ENCODE measurements at regions not wholly inside any gene's neighbourhood (a gene's known extent, or its start where the extent isn't known, plus 50 kb on each side); places are given as distances from the start of the nearest gene placed in this dataset.

- H3K4me1 ChIP-seq (ENCODE audit: control insufficient read depth, insufficient read depth, low read length), result no peaks in the 10 kb centered on the region
- no peaks in the 10 kb centered on the region for H3K27me3 ChIP-seq (ENCODE audit: control insufficient read depth, insufficient read depth, low read length)
- ATAC-seq (no peak), DNase-seq (ENCODE audit: low read depth, low spot score) (no peak)
- ChIA-PET CTCF (no interaction called here), POLR2A (no interaction called here)
- H3K9me3 ChIP-seq (ENCODE audit: control insufficient read depth, insufficient read depth, low read depth, low read length), result no peaks in the 10 kb centered on the region
- no peak overlapping the region for H3K27ac ChIP-seq (ENCODE audit: low read length)
- H3K4me3 ChIP-seq (ENCODE audit: low read depth in 2 of 2, low read length in 2 of 2), result no peak overlapping the region; a peak in 1 of 4 replicates
- no peak for TF ChIP-seq SIN3A (IDR thresholded peaks at IDR 0.05; ENCODE audit: borderline replicate concordance, insufficient read depth, low read depth, low read length)
- TF ChIP-seq CTCF (IDR thresholded peaks at IDR 0.05), result no peak
- TF ChIP-seq POLR2AphosphoS5 (IDR thresholded peaks at IDR 0.05; ENCODE audit: low read depth, low read length), result no peak
- TF ChIP-seq TCF7L2 (IDR thresholded peaks at IDR 0.05; ENCODE audit: low read depth, low read length), result no peak
- no peak for TF ChIP-seq REST (IDR thresholded peaks at IDR 0.05; ENCODE audit: insufficient read depth in 1 of 2, low read depth in 2 of 2, low read length in 1 of 2)
- intact Hi-C loops (cut with micrococcal nuclease; ENCODE audit: unreplicated experiment), result no loop called here
- in situ Hi-C loops (cut with HindIII; ENCODE audit: low pct_unique_long_range_greater_than_20kb, low sequenced_read_pairs), result no loop called here
- BruUV-seq (replicated peaks), result no TSS peak
- H3K36me3 ChIP-seq (ENCODE audit: control insufficient read depth, insufficient read depth, low read length), result no peaks in the 10 kb centered on the region
These were observed 131.0 kb downstream of the KLF5 start for GRCh38 chr13:73189776-73190175.

GRCh38 chr13:73189362-73189761, 130.6 kb downstream of the KLF5 start:
- H3K9me3 ChIP-seq (ENCODE audit: control insufficient read depth, insufficient read depth, low read depth, low read length), result no peaks in the 10 kb centered on the region
- TF ChIP-seq TCF7L2 (IDR thresholded peaks at IDR 0.05; ENCODE audit: low read depth, low read length), result no peak
- no peak for TF ChIP-seq REST (IDR thresholded peaks at IDR 0.05; ENCODE audit: insufficient read depth in 1 of 2, low read depth in 2 of 2, low read length in 1 of 2)
- no peak for TF ChIP-seq POLR2AphosphoS5 (IDR thresholded peaks at IDR 0.05; ENCODE audit: low read depth, low read length)
- no peak for TF ChIP-seq SIN3A (IDR thresholded peaks at IDR 0.05; ENCODE audit: borderline replicate concordance, insufficient read depth, low read depth, low read length)
- no peak for TF ChIP-seq CTCF (IDR thresholded peaks at IDR 0.05)
- no peak for DNase-seq (ENCODE audit: low read depth, low spot score)
- H3K4me3 ChIP-seq (ENCODE audit: low read depth in 2 of 2, low read length in 2 of 2), result no peak overlapping the region
- no peaks in the 10 kb centered on the region for H3K27me3 ChIP-seq (ENCODE audit: control insufficient read depth, insufficient read depth, low read length)
- intact Hi-C loops (cut with micrococcal nuclease; ENCODE audit: unreplicated experiment), result no loop called here
- H3K36me3 ChIP-seq (ENCODE audit: control insufficient read depth, insufficient read depth, low read length), result no peaks in the 10 kb centered on the region
- no TSS peak for BruUV-seq (replicated peaks)
- in situ Hi-C loops (cut with HindIII; ENCODE audit: low pct_unique_long_range_greater_than_20kb, low sequenced_read_pairs), result no loop called here
- no peaks in the 10 kb centered on the region for H3K4me1 ChIP-seq (ENCODE audit: control insufficient read depth, insufficient read depth, low read length)
- ATAC-seq, result no peak
- no peak overlapping the region for H3K27ac ChIP-seq (ENCODE audit: low read length)
- CTCF ChIA-PET, result no interaction called here
- POLR2A ChIA-PET, result no interaction called here
